Mammary epithelial cell (primary cell): ENCODE measurements at regions not wholly inside any gene's neighbourhood (a gene's known extent, or its start where the extent isn't known, plus 50 kb on each side); places are given as distances from the start of the nearest gene placed in this dataset.

Source experiments
- CTCF ChIP-seq, 2 donors: IDR thresholded peaks in 1 of 2; conservative IDR thresholded peaks in 1 of 2; 2 replicates each; pipeline ENCODE4 v1.5.1; 2011 to 2012; ENCODE audit warnings: inconsistent platforms in 2 of 2, low read length in 2 of 2, mild to moderate bottlenecking in 2 of 2, control low read depth in 1 of 2, low read depth in 1 of 2; ENCODE audit not compliant: insufficient read depth in 1 of 2; ENCODE audit errors: extremely low read depth in 1 of 2
- EZH2 ChIP-seq: IDR thresholded peaks from 2 replicates; pipeline ENCODE4 v1.6.1; 2012; ENCODE audit warnings: low read length, inconsistent platforms, borderline replicate concordance

GRCh38 chr11:93084727-93085505 is 112.9 kb downstream of the SLC36A4 start:
- TF ChIP-seq CTCF (conservative IDR thresholded peaks at IDR 0.05 in 1 of 2, IDR thresholded peaks at IDR 0.05 in 1 of 2; ENCODE audit: extremely low read depth in 1 of 2, insufficient read depth in 1 of 2, low read depth in 1 of 2, low read length in 2 of 2) (no peak), EZH2 (no peak)
